Mesenchymal stem cell (in vitro differentiated cells and primary cell): ENCODE measurements at regions not wholly inside any gene's neighbourhood (a gene's known extent, or its start where the extent isn't known, plus 50 kb on each side); places are given as distances from the start of the nearest gene placed in this dataset.

Experiments used
- DNase-seq: peaks from one replicate; pipeline ENCODE4 v3.0.0-alpha.2; 2013
- H2AFZ ChIP-seq: one replicate; pipeline ENCODE4 v1.6.1; 2013; ENCODE audit warnings: low read depth, mild to moderate bottlenecking, control low read depth, inconsistent platforms, low read length, moderate library complexity
- H2AK5ac ChIP-seq: 2 replicates; pipeline ENCODE4 v1.6.1; 2013; ENCODE audit warnings: low read length, moderate library complexity, mild to moderate bottlenecking, inconsistent platforms; ENCODE audit not compliant: severe bottlenecking
- H2BK120ac ChIP-seq: one replicate; pipeline ENCODE4 v1.6.1; 2013; ENCODE audit warnings: low read depth, mild to moderate bottlenecking, inconsistent platforms, low read length, moderate library complexity
- H2BK12ac ChIP-seq, 2 experiments: one replicate each; pipeline ENCODE4 v1.6.1; 2013; ENCODE audit warnings: inconsistent platforms in 2 of 2, low read length in 2 of 2, mild to moderate bottlenecking in 2 of 2, moderate library complexity in 2 of 2, control low read depth in 1 of 2
- H2BK15ac ChIP-seq: one replicate; pipeline ENCODE4 v1.6.1; 2013; ENCODE audit warnings: mild to moderate bottlenecking, low read depth, inconsistent platforms; ENCODE audit not compliant: poor library complexity, severe bottlenecking
- H2BK5ac ChIP-seq: 2 replicates; pipeline ENCODE4 v1.6.1; 2013; ENCODE audit warnings: low read depth, mild to moderate bottlenecking, low read length, control low read depth, inconsistent platforms; ENCODE audit not compliant: poor library complexity, severe bottlenecking
- H3K14ac ChIP-seq, 2 experiments: one replicate each; pipeline ENCODE4 v1.6.1; 2013; ENCODE audit warnings: inconsistent platforms in 2 of 2, low read length in 2 of 2, control low read depth in 1 of 2, mild to moderate bottlenecking in 1 of 2, moderate library complexity in 1 of 2
- H3K18ac ChIP-seq, 2 experiments: one replicate each; pipeline ENCODE4 v1.6.1; 2013; ENCODE audit warnings: inconsistent platforms in 2 of 2, low read length in 2 of 2, control low read depth in 1 of 2, low read depth in 1 of 2, mild to moderate bottlenecking in 1 of 2
- H3K23ac ChIP-seq, 2 experiments: one replicate each; pipeline ENCODE4 v1.6.1; 2013; ENCODE audit warnings: inconsistent platforms in 2 of 2, low read length in 2 of 2, mild to moderate bottlenecking in 2 of 2, moderate library complexity in 2 of 2, control low read depth in 1 of 2
- H3K27ac ChIP-seq: 2 replicates; pipeline ENCODE4 v1.5.1; 2013; ENCODE audit warnings: mild to moderate bottlenecking, moderate library complexity, low read length, control low read depth, inconsistent platforms; ENCODE audit not compliant: poor library complexity, severe bottlenecking
- H3K27me3 ChIP-seq, 2 experiments: 2 replicates each; pipeline versions ENCODE4 v1.6.1 to v1.7.0; 2013; ENCODE audit warnings: low read length in 2 of 2, mild to moderate bottlenecking in 2 of 2, moderate library complexity in 2 of 2, control low read depth in 1 of 2, inconsistent platforms in 1 of 2; ENCODE audit not compliant: control insufficient read depth in 1 of 2, insufficient read depth in 1 of 2
- H3K36me3 ChIP-seq, 2 experiments: 2 replicates each; pipeline versions ENCODE4 v1.6.1 to v1.7.0; 2013; ENCODE audit warnings: low read length in 2 of 2, control low read depth in 1 of 2, inconsistent platforms in 1 of 2, low read depth in 1 of 2, mild to moderate bottlenecking in 1 of 2; ENCODE audit not compliant: insufficient read depth in 2 of 2, control insufficient read depth in 1 of 2
- H3K4ac ChIP-seq, 2 experiments: one replicate each; pipeline ENCODE4 v1.6.1; 2013; ENCODE audit warnings: inconsistent platforms in 2 of 2, low read length in 2 of 2, mild to moderate bottlenecking in 2 of 2, moderate library complexity in 2 of 2, control low read depth in 1 of 2, low read depth in 1 of 2
- H3K4me1 ChIP-seq: 2 replicates; pipeline ENCODE4 v1.6.1; 2013; ENCODE audit warnings: low read depth, low read length, control low read depth; ENCODE audit not compliant: control insufficient read depth, insufficient read depth
- H3K4me2 ChIP-seq: 2 replicates; pipeline ENCODE4 v1.6.1; 2013; ENCODE audit warnings: low read length, mild to moderate bottlenecking, inconsistent platforms; ENCODE audit not compliant: poor library complexity, severe bottlenecking
- H3K4me3 ChIP-seq, 2 experiments: 2 replicates each; pipeline versions ENCODE4 v1.5.1 to v1.7.0; 2013; ENCODE audit warnings: low read length in 2 of 2, mild to moderate bottlenecking in 2 of 2, control low read depth in 1 of 2, low read depth in 1 of 2; ENCODE audit not compliant: insufficient read depth in 1 of 2
- H3K79me1 ChIP-seq: replicated peaks from 2 replicates; pipeline ENCODE4 v1.6.1; 2013; ENCODE audit warnings: mild to moderate bottlenecking, control low read depth, low read length, inconsistent platforms; ENCODE audit not compliant: poor library complexity, severe bottlenecking
- H3K9ac ChIP-seq: 2 replicates; pipeline ENCODE4 v1.7.0; 2013; ENCODE audit warnings: mild to moderate bottlenecking, low read length, moderate library complexity
- H3K9me3 ChIP-seq: 2 replicates; pipeline ENCODE4 v1.7.0; 2013; ENCODE audit warnings: mild to moderate bottlenecking, low read length; ENCODE audit not compliant: control insufficient read depth
- H4K8ac ChIP-seq: one replicate; pipeline ENCODE4 v1.6.1; 2013; ENCODE audit warnings: inconsistent platforms, mild to moderate bottlenecking, low read length, moderate library complexity
- H4K91ac ChIP-seq: one replicate; pipeline ENCODE4 v1.6.1; 2013; ENCODE audit warnings: mild to moderate bottlenecking, low read length, inconsistent platforms
- WGBS: methylation state at CpG from one replicate; pipeline ENCODE4 v1.1.7; 2013; ENCODE audit warnings: mixed read lengths; 5-methylcytosine and 5-hydroxymethylcytosine counted together

DNA sequence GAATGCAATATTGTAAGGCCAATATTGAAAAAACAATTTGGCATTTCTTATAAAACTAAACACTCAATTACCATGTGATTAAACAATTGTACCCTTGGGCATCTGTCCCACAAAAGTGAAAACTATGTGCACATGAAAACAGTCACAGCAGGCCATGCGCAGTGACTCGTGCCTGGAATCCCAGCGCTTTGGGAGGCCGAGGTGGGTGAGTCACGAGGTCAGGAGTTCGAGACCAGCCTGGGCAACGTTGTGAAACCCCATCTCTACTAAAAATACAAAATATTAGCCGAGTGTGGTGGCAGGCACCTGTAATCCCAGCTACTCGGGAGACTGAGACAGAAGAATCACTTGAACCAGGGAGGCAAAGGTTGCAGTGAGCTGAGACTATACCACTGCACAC lies 343.7 kb downstream of the DMRTA1 start:
- Histone ChIP-seq H2BK5ac (no peak overlapping the region), H2BK12ac (no peak overlapping the region), H4K8ac (no peak overlapping the region), H2BK15ac (no peak overlapping the region), H3K4me3 (no peak overlapping the region), H3K36me3 (no peaks in the 10 kb centered on the region), H3K4ac (no peak overlapping the region), H3K14ac (no peak overlapping the region), H3K9ac (no peak overlapping the region), H3K23ac (no peak overlapping the region), H2AK5ac (no peak overlapping the region), H3K4me2 (no peak overlapping the region), H3K4me1 (no peaks in the 10 kb centered on the region), H3K27me3 (no peaks in the 10 kb centered on the region), H3K27ac (no peak overlapping the region), H3K79me1 (no peaks in the 10 kb centered on the region), H4K91ac (no peak overlapping the region), H2BK120ac (no peak overlapping the region), H3K18ac (no peak overlapping the region), H3K9me3 (no peaks in the 10 kb centered on the region), H2AFZ (no peak overlapping the region)
- 81% methylated on average over 9 of the region's 9 CpGs for WGBS
- no peak for DNase-seq

- no CpG with 5 or more reads among the region's 1 CpG for WGBS
- Histone ChIP-seq H2BK15ac (no peak overlapping the region), H3K9me3 (peaks cover 7% of the 10 kb centered on the region), H3K18ac (no peak overlapping the region), H3K14ac (no peak overlapping the region), H2AFZ (no peak overlapping the region), H4K91ac (no peak overlapping the region), H3K23ac (no peak overlapping the region), H3K9ac (no peak overlapping the region), H3K27me3 (no peaks in the 10 kb centered on the region), H2AK5ac (no peak overlapping the region), H3K36me3 (peaks cover 0 to 3% of the 10 kb centered on the region in 2 experiments), H3K4ac (no peak overlapping the region), H4K8ac (no peak overlapping the region), H3K79me1 (no peaks in the 10 kb centered on the region), H2BK5ac (no peak overlapping the region), H3K4me2 (no peak overlapping the region), H2BK120ac (no peak overlapping the region), H3K4me1 (no peaks in the 10 kb centered on the region), H2BK12ac (no peak overlapping the region), H3K27ac (no peak overlapping the region), H3K4me3 (no peak overlapping the region)
- DNase-seq: no peak
Observed at GRCh38 chr9:22808876-22809275, 362.3 kb downstream of the DMRTA1 start.

DNA sequence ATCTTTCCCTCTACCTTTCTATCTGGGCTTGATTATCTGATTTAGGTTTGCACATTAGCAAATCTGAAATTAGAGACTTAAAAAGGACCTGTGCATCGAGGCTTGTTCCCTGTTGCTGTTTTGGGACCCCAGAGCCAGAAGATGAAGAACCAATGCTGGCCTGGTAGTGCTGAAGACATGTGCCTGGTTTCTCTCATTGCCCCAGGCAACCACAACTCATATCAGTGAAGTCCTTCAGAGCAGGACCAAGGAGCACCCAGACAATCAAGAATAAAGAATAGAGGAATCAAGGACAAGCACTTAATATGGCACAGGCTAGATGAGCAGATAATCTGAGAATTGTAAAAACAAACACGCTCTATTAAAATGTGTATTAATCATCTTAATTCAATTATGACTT lies 362.7 kb downstream of the DMRTA1 start:
- Histone ChIP-seq H3K18ac (no peak overlapping the region), H3K4ac (no peak overlapping the region), H3K23ac (no peak overlapping the region), H3K4me2 (no peak overlapping the region), H2BK5ac (no peak overlapping the region), H3K4me3 (no peak overlapping the region), H3K14ac (no peak overlapping the region), H3K36me3 (no peaks in the 10 kb centered on the region), H3K79me1 (no peaks in the 10 kb centered on the region), H2BK120ac (no peak overlapping the region), H2AK5ac (no peak overlapping the region), H4K8ac (no peak overlapping the region), H4K91ac (no peak overlapping the region), H2BK15ac (no peak overlapping the region), H2BK12ac (no peak overlapping the region), H3K4me1 (no peaks in the 10 kb centered on the region), H3K9me3 (peaks cover 2% of the 10 kb centered on the region), H3K27me3 (no peaks in the 10 kb centered on the region), H3K9ac (no peak overlapping the region), H3K27ac (no peak overlapping the region), H2AFZ (no peak overlapping the region)
- 43% methylated on average over 1 of the region's 2 CpGs for WGBS
- no peak for DNase-seq

DNA sequence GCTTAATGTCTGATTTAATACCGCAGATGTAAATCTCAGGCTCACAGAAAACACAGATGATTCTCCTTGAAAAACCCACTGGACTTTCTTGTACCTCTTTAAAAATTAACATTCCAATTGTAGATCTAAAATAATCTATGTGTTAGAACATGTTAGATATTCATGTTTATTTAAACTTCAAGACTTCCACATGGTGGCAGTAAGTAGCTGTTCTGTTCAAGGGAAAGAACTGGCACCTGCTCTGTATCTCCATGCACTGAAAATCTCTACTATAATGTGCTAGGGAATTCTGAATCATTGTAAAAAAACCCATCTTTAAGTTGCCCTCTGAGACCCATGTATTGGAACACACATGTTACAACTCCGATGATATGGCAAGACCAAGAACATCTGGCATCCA lies 366.9 kb downstream of the DMRTA1 start:
- no peaks in the 10 kb centered on the region for H3K4me1 ChIP-seq
- H3K4me2 ChIP-seq: no peak overlapping the region
- H2BK12ac ChIP-seq: no peak overlapping the region
- 94% methylated on average over 1 of the region's 2 CpGs for WGBS
- no peaks in the 10 kb centered on the region for H3K79me1 ChIP-seq
- no peak overlapping the region for H3K4ac ChIP-seq
- H2AK5ac ChIP-seq: no peak overlapping the region
- no peak overlapping the region for H2BK120ac ChIP-seq
- H3K4me3 ChIP-seq: no peak overlapping the region
- no peaks in the 10 kb centered on the region for H3K36me3 ChIP-seq
- no peak overlapping the region for H3K18ac ChIP-seq
- DNase-seq: peak; percentile 6
- no peak overlapping the region for H3K27ac ChIP-seq
- H3K23ac ChIP-seq: no peak overlapping the region
- H4K8ac ChIP-seq: no peak overlapping the region
- no peaks in the 10 kb centered on the region for H3K27me3 ChIP-seq
- H3K14ac ChIP-seq: no peak overlapping the region
- H3K9me3 ChIP-seq: no peaks in the 10 kb centered on the region
- H2AFZ ChIP-seq: no peak overlapping the region
- no peak overlapping the region for H2BK5ac ChIP-seq
- no peak overlapping the region for H3K9ac ChIP-seq
- no peak overlapping the region for H2BK15ac ChIP-seq
- H4K91ac ChIP-seq: no peak overlapping the region
